K562 (cell line): ENCODE measurements at regions not wholly inside any gene's neighbourhood (a gene's known extent, or its start where the extent isn't known, plus 50 kb on each side); places are given as distances from the start of the nearest gene placed in this dataset.

Source experiments
- ATAC-seq: fragments of 200-7000 bp; cut with Tn5 transposase; 3 replicates; pipeline ENCODE4 v1.9.1; 2020; ENCODE audit warnings: moderate library complexity
- BruUV-seq: library from RNA; stranded (reverse); fragments of 400-500 nt; replicated peaks from 2 replicates; lab custom pipeline; 2021; lab: Mats Ljungman, UMichigan
- CTCF ChIA-PET: fragments of 300-600 bp; formaldehyde crosslinking; extraction: SDS; loops from one replicate; lab custom pipeline; 2021; ENCODE audit warnings: low intra/inter-chr PET ratio; lab: Yijun Ruan, JAX
- POLR2A ChIA-PET: fragments of 300-600, 350-650 bp; sonication (Branson Sonifier 250); formaldehyde crosslinking; extraction: SDS; loops from one replicate; lab custom pipeline; 2021; ENCODE audit warnings: antibody characterized with exemption, inconsistent platforms; lab: Yijun Ruan, JAX
- DNase-seq, 4 experiments: peaks; one replicate each; pipeline versions ENCODE4 v3.0.0 to v3.0.0-alpha.2; 2011 to 2018; ENCODE audit warnings: low spot score in 3 of 4, mixed read lengths in 3 of 4; ENCODE audit errors: extremely low read depth in 1 of 4
- FAIRE-seq: peaks from 2 replicates; lab custom pipeline; 2011; peaks lifted over from hg19 to GRCh38; lab: Jason Lieb, UNC
- H2AFZ ChIP-seq: 2 replicates; pipeline ENCODE4 v1.6.0; 2011; ENCODE audit warnings: low read depth, low read length, control low read depth, inconsistent platforms
- H3K27ac ChIP-seq: fragments of 200-600 bp; 3 replicates; pipeline ENCODE4 v1.8.0; 2011; ENCODE audit warnings: low read depth, mild to moderate bottlenecking, control low read depth, inconsistent platforms, low read length, moderate library complexity, mixed read lengths; ENCODE audit errors: extremely low read depth
- H3K27me3 ChIP-seq, 2 experiments: fragments of 300-600 bp in 1 of 2; 2 replicates in 1 of 2; 3 replicates in 1 of 2; pipeline versions ENCODE4 v1.6.0 to v1.8.0; 2011; ENCODE audit warnings: inconsistent platforms in 2 of 2, low read length in 2 of 2, mild to moderate bottlenecking in 1 of 2, mixed read lengths in 1 of 2, moderate library complexity in 1 of 2; ENCODE audit not compliant: control insufficient read depth in 2 of 2, insufficient read depth in 2 of 2
- H3K36me3 ChIP-seq: fragments of 300-600 bp; 3 replicates; pipeline ENCODE4 v1.8.0; 2011; ENCODE audit warnings: mild to moderate bottlenecking, low read length, inconsistent platforms; ENCODE audit not compliant: control insufficient read depth, insufficient read depth
- H3K4me1 ChIP-seq, 2 experiments: fragments of 200-600 bp in 1 of 2; replicated peaks in 1 of 2; 2 replicates in 1 of 2; 3 replicates in 1 of 2; pipeline versions ENCODE4 v1.5.1 to v1.8.0; 2011; ENCODE audit warnings: inconsistent platforms in 2 of 2, low read length in 2 of 2, mild to moderate bottlenecking in 1 of 2, mixed read lengths in 1 of 2, moderate library complexity in 1 of 2; ENCODE audit not compliant: control insufficient read depth in 2 of 2, insufficient read depth in 2 of 2
- H3K4me2 ChIP-seq: 2 replicates; pipeline ENCODE4 v1.6.1; 2011; ENCODE audit warnings: low read length, control low read depth, inconsistent platforms, mixed read lengths; ENCODE audit not compliant: insufficient read depth
- H3K4me3 ChIP-seq: fragments of 200-600 bp; sonication (generic), shearing (Covaris generic); 2 replicates; pipeline ENCODE4 v1.5.1; 2016; ENCODE audit warnings: control low read depth, inconsistent platforms
- H3K79me2 ChIP-seq: fragments of 200-600 bp; 3 replicates; pipeline ENCODE4 v1.8.0; 2011; ENCODE audit warnings: low read length, inconsistent platforms; ENCODE audit not compliant: control insufficient read depth, insufficient read depth
- H3K9ac ChIP-seq, 2 experiments: 2 replicates each; pipeline versions ENCODE4 v1.6.0 to v1.6.1; 2011; ENCODE audit warnings: low read depth in 2 of 2, low read length in 2 of 2, control low read depth in 1 of 2, inconsistent platforms in 1 of 2, mild to moderate bottlenecking in 1 of 2, mixed read lengths in 1 of 2; ENCODE audit not compliant: insufficient read depth in 1 of 2
- H3K9me1 ChIP-seq: one replicate; pipeline ENCODE4 v1.6.0; 2011; ENCODE audit warnings: inconsistent platforms, mild to moderate bottlenecking, low read length, moderate library complexity; ENCODE audit not compliant: control insufficient read depth, insufficient read depth
- H3K9me3 ChIP-seq: replicated peaks from 2 replicates; pipeline ENCODE4 v1.5.1; 2011; ENCODE audit warnings: low read depth, low read length, inconsistent platforms; ENCODE audit not compliant: control insufficient read depth, insufficient read depth
- H4K20me1 ChIP-seq: replicated peaks from 2 replicates; pipeline ENCODE4 v1.6.1; 2011; ENCODE audit warnings: low read length, inconsistent platforms, mixed read lengths; ENCODE audit not compliant: control insufficient read depth, insufficient read depth
- ATF7 ChIP-seq: fragments of 450-650 bp; IDR thresholded peaks from 2 replicates; pipeline ENCODE4 v1.7.1; 2014; ENCODE audit warnings: mild to moderate bottlenecking, moderate library complexity
- CBFA2T2 ChIP-seq: fragments of 450-650 bp; conservative IDR thresholded peaks from 2 replicates; pipeline ENCODE4 v1.6.1; 2017; ENCODE audit warnings: mild to moderate bottlenecking
- CHAMP1 ChIP-seq: fragments of 450-650 bp; IDR thresholded peaks from 2 replicates; pipeline ENCODE4 v1.6.1; 2016; ENCODE audit warnings: mild to moderate bottlenecking
- ETV1 ChIP-seq: fragments of 450-650 bp; conservative IDR thresholded peaks from 2 replicates; pipeline ENCODE4 v1.6.1; 2016; ENCODE audit warnings: missing genetic modification characterization, control low read depth, low read depth, missing compliant biosample characterization
- GTF2A2 ChIP-seq: IDR thresholded peaks from 2 replicates; pipeline ENCODE4 v1.6.1; 2016; ENCODE audit warnings: mild to moderate bottlenecking, missing genetic modification characterization, missing compliant biosample characterization
- MTA2 ChIP-seq: fragments of 450-650 bp; IDR thresholded peaks from 2 replicates; pipeline ENCODE4 v1.6.1; 2016; ENCODE audit warnings: low read depth
- NCOA4 ChIP-seq: fragments of 450-650 bp; IDR thresholded peaks from 2 replicates; pipeline ENCODE4 v1.6.1; 2018; ENCODE audit warnings: mild to moderate bottlenecking; ENCODE audit not compliant: partially characterized antibody
- NR2C2 ChIP-seq, 2 experiments: fragments of 200-800 bp in 1 of 2; sonication (Bioruptor generic) in 1 of 2; sonication (generic) in 1 of 2; formaldehyde crosslinking in 1 of 2; IDR thresholded peaks; 2 replicates each; pipeline versions ENCODE4 v1.6.1 to v1.8.0; 2016 to 2022; ENCODE audit warnings: mild to moderate bottlenecking in 1 of 2, missing compliant biosample characterization in 1 of 2, missing genetic modification characterization in 1 of 2, missing genetic modification reagents in 1 of 2
- SP1 ChIP-seq: sonication (generic); formaldehyde crosslinking; IDR thresholded peaks from 2 replicates; pipeline ENCODE4 v1.8.1; 2022; ENCODE audit warnings: mild to moderate bottlenecking, missing genetic modification reagents
- ZNF699 ChIP-seq: fragments of 250-450 bp; sonication (Bioruptor Pico); IDR thresholded peaks from 2 replicates; pipeline ENCODE4 v1.8.0; 2021; ENCODE audit warnings: mild to moderate bottlenecking, moderate library complexity; ENCODE audit not compliant: insufficient replicate concordance
- WGBS: fragments of 100-300 bp; shearing (Covaris generic); methylation state at CpG from one replicate; pipeline ENCODE4 v1.1.6; 2016; ENCODE audit warnings: low coverage, mixed read lengths; ENCODE audit not compliant: insufficient coverage; ENCODE audit errors: missing lambda C conversion rate; 5-methylcytosine and 5-hydroxymethylcytosine counted together
- in situ Hi-C: fragments of 300-500 bp; cut with MboI; formaldehyde crosslinking; loops from 4 replicates; pipeline ENCODE4 v1.15.0; 2018; ENCODE audit warnings: inconsistent platforms, mixed read lengths
- intact Hi-C: fragments of 100-400 bp; cut with micrococcal nuclease; formaldehyde crosslinking; loops from 2 replicates; pipeline ENCODE4 v1.14.2; 2022
- TF ChIP-seq, protein P1 (sequence below): sonication (generic); formaldehyde crosslinking; IDR thresholded peaks from 2 replicates; pipeline ENCODE4 v1.9.0; 2022; ENCODE audit warnings: mild to moderate bottlenecking, missing genetic modification reagents

- TF ChIP-seq NCOA4 (no peak), CHAMP1 (no peak), GTF2A2 (tag) (no peak), ETV1 (tag) (no peak)
- TF ChIP-seq, protein P1, sequence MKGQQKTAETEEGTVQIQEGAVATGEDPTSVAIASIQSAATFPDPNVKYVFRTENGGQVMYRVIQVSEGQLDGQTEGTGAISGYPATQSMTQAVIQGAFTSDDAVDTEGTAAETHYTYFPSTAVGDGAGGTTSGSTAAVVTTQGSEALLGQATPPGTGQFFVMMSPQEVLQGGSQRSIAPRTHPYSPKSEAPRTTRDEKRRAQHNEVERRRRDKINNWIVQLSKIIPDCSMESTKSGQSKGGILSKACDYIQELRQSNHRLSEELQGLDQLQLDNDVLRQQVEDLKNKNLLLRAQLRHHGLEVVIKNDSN (CRISPR knock-in tag): no peak
Measured at GRCh38 chr7:46741181-46741580, 820.1 kb upstream of the IGFBP3 start (continued).

DNA sequence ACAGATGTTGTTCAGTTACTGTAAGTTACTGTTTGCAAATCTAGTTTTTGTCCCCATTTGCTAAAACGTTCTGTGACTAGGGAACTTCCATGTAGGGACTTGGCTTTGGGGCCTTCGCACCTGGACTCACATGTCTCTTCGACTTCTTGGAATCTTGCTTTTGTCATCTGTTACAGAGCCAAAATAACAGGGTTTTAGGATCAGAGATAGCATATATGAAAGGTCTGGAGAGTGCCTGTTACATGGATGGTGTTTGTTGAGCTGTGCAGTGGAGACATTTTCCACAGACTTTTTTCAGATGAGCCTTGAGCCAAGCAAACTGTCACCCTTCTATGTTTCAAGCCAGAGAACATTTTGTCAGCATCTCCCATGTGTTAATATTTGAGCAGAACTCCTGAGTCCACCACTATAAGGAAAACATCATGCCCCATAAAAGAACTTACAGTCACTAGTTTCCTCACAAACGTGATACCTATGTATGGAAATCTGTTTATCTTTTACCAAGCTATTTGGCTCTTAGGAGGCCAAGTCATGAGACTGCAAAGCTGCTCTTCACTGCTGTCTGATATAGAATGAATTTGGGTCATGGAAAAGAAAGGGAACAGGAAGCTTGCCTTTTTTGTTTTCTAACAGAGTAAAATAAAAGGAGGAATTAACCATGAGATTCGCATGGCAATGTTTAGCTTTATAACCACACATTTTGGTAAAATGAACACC lies 818.6 kb upstream of the IGFBP3 start:
- Histone ChIP-seq H3K27ac (no peak overlapping the region), H3K27me3 (no peaks in the 10 kb centered on the region), H3K9ac (no peak overlapping the region), H2AFZ (no peak overlapping the region), H3K4me2 (no peak overlapping the region), H3K4me1 (no peaks in the 10 kb centered on the region), H3K36me3 (no peaks in the 10 kb centered on the region), H3K4me3 (no peak overlapping the region), H3K9me1 (no peaks in the 10 kb centered on the region), H3K79me2 (no peaks in the 10 kb centered on the region), H4K20me1 (no peaks in the 10 kb centered on the region), H3K9me3 (no peaks in the 10 kb centered on the region)
- DNase-seq (no peak), FAIRE-seq (no peak), ATAC-seq (no peak)
- in situ Hi-C loops: no loop called here
- POLR2A ChIA-PET: no interaction called here
- intact Hi-C loops: no loop called here
- no TSS peak for BruUV-seq
- 0% methylated on average over 5 of the region's 5 CpGs for WGBS
- TF ChIP-seq ZNF699 (CRISPR knock-in tag) (no peak), ATF7 (no peak), MTA2 (no peak), CBFA2T2 (no peak), NR2C2 (CRISPR knock-in tag; IDR thresholded peaks at IDR 0.05) (no peak), NR2C2 (tag; IDR thresholded peaks at IDR 0.05) (no peak), SP1 (no peak)
- CTCF ChIA-PET: no interaction called here
